HCT116 (cell line): ENCODE measurements at regions not wholly inside any gene's neighbourhood (a gene's known extent, or its start where the extent isn't known, plus 50 kb on each side); places are given as distances from the start of the nearest gene placed in this dataset.

Source experiments
- ATAC-seq: fragments of 200-7000 bp; cut with Tn5 transposase; 2 replicates; pipeline ENCODE4 v1.9.1; 2020; ENCODE audit warnings: mild to moderate bottlenecking, moderate library complexity
- BruUV-seq: library from RNA; stranded (reverse); fragments of 400-500 nt; replicated peaks from 2 replicates; lab custom pipeline; 2021; lab: Mats Ljungman, UMichigan
- CTCF ChIA-PET: fragments of 300-600 bp; sonication (Branson Sonifier 250); formaldehyde crosslinking; loops from one replicate; lab custom pipeline; 2021; ENCODE audit warnings: antibody characterized with exemption; lab: Charles Lee
- POLR2A ChIA-PET: fragments of 300-600, 350-600 bp; sonication (Branson Sonifier 250); formaldehyde crosslinking; loops from one replicate; lab custom pipeline; 2021; ENCODE audit warnings: antibody characterized with exemption; lab: Charles Lee
- RAD21 ChIA-PET, 2 experiments: fragments of 300-600 bp; sonication (Branson Sonifier 250); formaldehyde crosslinking; loops; one replicate each; lab custom pipeline; 2023; ENCODE audit warnings: low total read pairs in 2 of 2; ENCODE audit not compliant: uncharacterized antibody in 2 of 2, unreplicated experiment in 2 of 2, low non-redundant PET in 1 of 2; lab: Charles Lee
- DNase-seq: peaks from one replicate; pipeline ENCODE4 v3.0.0-alpha.2; 2010; ENCODE audit warnings: low read depth, low spot score
- H2AFZ ChIP-seq: fragments of 200-600 bp; shearing (Covaris generic), sonication (generic); 2 replicates; pipeline ENCODE4 v1.6.1; 2017; ENCODE audit warnings: low read depth, mixed run types, mixed read lengths, antibody characterized with exemption, low read length; ENCODE audit not compliant: poor library complexity, severe bottlenecking
- H3K27ac ChIP-seq: 2 replicates; pipeline ENCODE4 v1.5.1; 2012; ENCODE audit warnings: low read depth, low read length
- H3K27me3 ChIP-seq: fragments of 200-600 bp; sonication (generic); 2 replicates; pipeline ENCODE4 v1.6.1; 2016; ENCODE audit warnings: mixed run types, low read length, mixed read lengths; ENCODE audit not compliant: insufficient read depth
- H3K36me3 ChIP-seq, 2 experiments: fragments of 200-500 bp in 1 of 2; fragments of 200-600 bp in 1 of 2; sonication (Bioruptor generic) in 1 of 2; sonication (generic) in 1 of 2; 2 replicates each; pipeline versions ENCODE4 v1.5.1 to v1.6.1; 2014 to 2016; ENCODE audit warnings: low read length in 2 of 2, inconsistent platforms in 1 of 2, mixed read lengths in 1 of 2, mixed run types in 1 of 2; ENCODE audit not compliant: insufficient read depth in 2 of 2, control insufficient read depth in 1 of 2
- H3K4me1 ChIP-seq, 2 experiments: fragments of 200-600 bp in 1 of 2; sonication (generic) in 1 of 2; 2 replicates each; pipeline versions ENCODE4 v1.5.1 to v1.6.1; 2012 to 2017; ENCODE audit warnings: low read length in 2 of 2, inconsistent platforms in 1 of 2, mild to moderate bottlenecking in 1 of 2, mixed read lengths in 1 of 2, mixed run types in 1 of 2, moderate library complexity in 1 of 2; ENCODE audit not compliant: insufficient read depth in 2 of 2, control insufficient read depth in 1 of 2
- H3K4me2 ChIP-seq: fragments of 200-600 bp; sonication (generic); 2 replicates; pipeline ENCODE4 v1.6.1; 2017; ENCODE audit warnings: mixed run types, low read length, mixed read lengths
- H3K4me3 ChIP-seq, 2 experiments: fragments of 200-600 bp in 1 of 2; sonication (generic) in 1 of 2; replicated peaks in 1 of 2; 2 replicates each; pipeline ENCODE4 v1.5.1; 2011 to 2016; ENCODE audit warnings: low read length in 2 of 2, control low read depth in 1 of 2, low read depth in 1 of 2, mild to moderate bottlenecking in 1 of 2, mixed read lengths in 1 of 2, mixed run types in 1 of 2
- H3K79me2 ChIP-seq: fragments of 200-600 bp; sonication (generic); 2 replicates; pipeline ENCODE4 v1.6.1; 2017; ENCODE audit warnings: mild to moderate bottlenecking, mixed run types, low read length, moderate library complexity, mixed read lengths; ENCODE audit not compliant: insufficient read depth
- H3K9ac ChIP-seq: fragments of 200-600 bp; sonication (generic); 2 replicates; pipeline ENCODE4 v1.6.1; 2016; ENCODE audit warnings: low read length, mixed read lengths
- H3K9me2 ChIP-seq: fragments of 200-600 bp; sonication (generic), shearing (Covaris generic); 2 replicates; pipeline ENCODE4 v1.6.1; 2017; ENCODE audit warnings: mixed run types, mild to moderate bottlenecking, moderate library complexity; ENCODE audit not compliant: insufficient read depth
- H3K9me3 ChIP-seq, 2 experiments: fragments of 200-500 bp in 1 of 2; fragments of 200-600 bp in 1 of 2; sonication (Bioruptor generic) in 1 of 2; sonication (generic) in 1 of 2; 2 replicates each; pipeline ENCODE4 v1.6.1; 2014 to 2017; ENCODE audit warnings: low read length in 2 of 2, mixed read lengths in 2 of 2, inconsistent platforms in 1 of 2, low read depth in 1 of 2, mild to moderate bottlenecking in 1 of 2, mixed run types in 1 of 2, moderate library complexity in 1 of 2; ENCODE audit not compliant: control insufficient read depth in 1 of 2, insufficient read depth in 1 of 2
- H4K20me1 ChIP-seq: fragments of 200-600 bp; sonication (generic), shearing (Covaris generic); 2 replicates; pipeline ENCODE4 v1.6.1; 2017; ENCODE audit warnings: mixed run types, mild to moderate bottlenecking, moderate library complexity; ENCODE audit not compliant: insufficient read depth
- CEBPB ChIP-seq: IDR thresholded peaks from 2 replicates; pipeline ENCODE4 v1.6.1; 2012; ENCODE audit warnings: low read depth
- FOSL1 ChIP-seq: IDR thresholded peaks from 2 replicates; pipeline ENCODE4 v1.6.1; 2012; ENCODE audit warnings: low read depth
- JUND ChIP-seq: IDR thresholded peaks from 2 replicates; pipeline ENCODE4 v1.6.1; 2012
- POLR2A ChIP-seq: IDR thresholded peaks from 2 replicates; pipeline ENCODE4 v1.7.0; 2011; ENCODE audit warnings: borderline replicate concordance; ENCODE audit not compliant: insufficient read depth, insufficient read length; ENCODE audit errors: extremely low read depth
- SRF ChIP-seq: IDR thresholded peaks from 2 replicates; pipeline ENCODE4 v1.6.1; 2012; ENCODE audit warnings: low read depth
- YY1 ChIP-seq: IDR thresholded peaks from 2 replicates; pipeline ENCODE4 v1.6.1; 2011; ENCODE audit warnings: low read length, low read depth, moderate library complexity, mild to moderate bottlenecking; ENCODE audit not compliant: insufficient replicate concordance; ENCODE audit errors: extremely low read depth
- ZNF274 ChIP-seq: fragments of 200-500 bp; sonication (Bioruptor generic); IDR thresholded peaks from 2 replicates; pipeline ENCODE4 v1.6.1; 2014; ENCODE audit warnings: mild to moderate bottlenecking, low read depth, low read length, inconsistent platforms
- intact Hi-C: fragments of 100-400 bp; cut with micrococcal nuclease; formaldehyde crosslinking; loops from 2 replicates; pipeline ENCODE4 v1.10.0; 2022
- TF ChIP-seq, protein P1 (sequence below): IDR thresholded peaks from 2 replicates; pipeline ENCODE4 v1.6.1; 2011; ENCODE audit warnings: mild to moderate bottlenecking, low read length, moderate library complexity; ENCODE audit not compliant: insufficient replicate concordance; ENCODE audit errors: extremely low read depth
- TF ChIP-seq, protein P2 (sequence below): IDR thresholded peaks from 2 replicates; pipeline ENCODE4 v1.6.1; 2012

DNA sequence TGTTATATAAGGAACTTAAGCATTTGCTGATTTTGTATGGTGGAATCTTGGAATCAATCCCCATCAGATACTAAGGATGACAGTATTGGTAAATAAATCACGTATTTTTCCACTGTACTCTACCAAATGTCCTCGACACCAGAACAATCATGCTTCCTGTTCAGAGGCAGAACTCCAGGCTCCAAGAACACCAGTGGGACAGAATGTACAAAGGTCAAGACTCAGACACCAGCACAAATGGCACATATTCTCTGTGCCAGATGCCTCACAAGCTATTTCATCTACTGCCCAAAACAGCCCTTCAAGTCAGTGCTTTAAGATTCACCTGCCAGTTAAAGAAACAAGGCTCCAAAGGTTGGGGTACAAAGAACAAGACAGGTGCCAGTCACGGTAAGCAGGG, 420.5 kb downstream of the STK39 start:
- no TSS peak for BruUV-seq
- Histone ChIP-seq H3K79me2 (no peaks in the 10 kb centered on the region), H2AFZ (no peak overlapping the region), H3K9me2 (no peaks in the 10 kb centered on the region), H3K27me3 (peaks cover 9% of the 10 kb centered on the region), H3K4me3 (no peak overlapping the region), H4K20me1 (no peaks in the 10 kb centered on the region), H3K27ac (no peak overlapping the region), H3K4me2 (no peak overlapping the region), H3K9ac (no peak overlapping the region), H3K4me1 (no peaks in the 10 kb centered on the region), H3K9me3 (no peaks in the 10 kb centered on the region), H3K36me3 (no peaks in the 10 kb centered on the region)
- POLR2A ChIA-PET: no interaction called here
- RAD21 ChIA-PET: no interaction called here
- no peak for ATAC-seq
- CTCF ChIA-PET: no interaction called here
- DNase-seq: no peak
- intact Hi-C loops: no loop called here
- no peak for TF ChIP-seq FOSL1

DNA sequence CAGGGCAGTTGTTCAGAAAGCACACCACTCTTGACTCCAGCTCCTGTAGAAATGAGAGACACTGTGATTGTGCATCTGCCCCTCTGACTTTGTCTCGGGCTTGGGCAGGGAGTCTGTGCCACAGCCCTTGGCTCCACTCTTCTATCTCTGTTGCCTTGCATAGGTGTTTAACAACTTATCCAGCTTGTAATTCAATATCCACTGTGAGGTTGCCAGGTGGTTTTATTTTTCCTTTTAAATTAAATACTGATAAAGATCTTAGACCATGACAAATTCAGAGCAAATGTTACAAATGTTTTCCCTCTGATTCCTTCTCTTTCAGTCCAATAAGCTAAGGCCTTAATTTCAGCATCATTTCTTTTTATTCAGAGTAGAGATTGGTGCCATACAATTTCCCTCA, 421.7 kb downstream of the STK39 start:
- no peaks in the 10 kb centered on the region; the same call in 1 of the 2 replicates for H3K27me3 ChIP-seq
- H3K4me1 ChIP-seq: no peaks in the 10 kb centered on the region
- no peak overlapping the region for H3K4me3 ChIP-seq
- no peak overlapping the region for H3K27ac ChIP-seq
- H2AFZ ChIP-seq: no peak overlapping the region
- H3K36me3 ChIP-seq: no peaks in the 10 kb centered on the region
- ATAC-seq (no peak), DNase-seq (no peak)
- no peaks in the 10 kb centered on the region for H4K20me1 ChIP-seq
- ChIA-PET CTCF (no interaction called here), POLR2A (no interaction called here), RAD21 (no interaction called here)
- BruUV-seq: no TSS peak
- H3K9me2 ChIP-seq: no peaks in the 10 kb centered on the region
- no peaks in the 10 kb centered on the region for H3K79me2 ChIP-seq
- TF ChIP-seq JUND (no peak), SRF (no peak), CEBPB (no peak), YY1 (no peak), POLR2A (no peak), FOSL1 (no peak), ZNF274 (no peak)
- TF ChIP-seq, protein P1, sequence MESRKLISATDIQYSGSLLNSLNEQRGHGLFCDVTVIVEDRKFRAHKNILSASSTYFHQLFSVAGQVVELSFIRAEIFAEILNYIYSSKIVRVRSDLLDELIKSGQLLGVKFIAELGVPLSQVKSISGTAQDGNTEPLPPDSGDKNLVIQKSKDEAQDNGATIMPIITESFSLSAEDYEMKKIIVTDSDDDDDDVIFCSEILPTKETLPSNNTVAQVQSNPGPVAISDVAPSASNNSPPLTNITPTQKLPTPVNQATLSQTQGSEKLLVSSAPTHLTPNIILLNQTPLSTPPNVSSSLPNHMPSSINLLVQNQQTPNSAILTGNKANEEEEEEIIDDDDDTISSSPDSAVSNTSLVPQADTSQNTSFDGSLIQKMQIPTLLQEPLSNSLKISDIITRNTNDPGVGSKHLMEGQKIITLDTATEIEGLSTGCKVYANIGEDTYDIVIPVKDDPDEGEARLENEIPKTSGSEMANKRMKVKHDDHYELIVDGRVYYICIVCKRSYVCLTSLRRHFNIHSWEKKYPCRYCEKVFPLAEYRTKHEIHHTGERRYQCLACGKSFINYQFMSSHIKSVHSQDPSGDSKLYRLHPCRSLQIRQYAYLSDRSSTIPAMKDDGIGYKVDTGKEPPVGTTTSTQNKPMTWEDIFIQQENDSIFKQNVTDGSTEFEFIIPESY: no peak
- TF ChIP-seq, protein P2, sequence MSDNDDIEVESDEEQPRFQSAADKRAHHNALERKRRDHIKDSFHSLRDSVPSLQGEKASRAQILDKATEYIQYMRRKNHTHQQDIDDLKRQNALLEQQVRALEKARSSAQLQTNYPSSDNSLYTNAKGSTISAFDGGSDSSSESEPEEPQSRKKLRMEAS: no peak
- intact Hi-C loops: no loop called here
- no peaks in the 10 kb centered on the region for H3K9me3 ChIP-seq
- H3K9ac ChIP-seq: no peak overlapping the region
- H3K4me2 ChIP-seq: no peak overlapping the region
